ENCODE measurements at regions not wholly inside any gene's neighbourhood (a gene's known extent, or its start where the extent isn't known, plus 50 kb on each side); places are given as distances from the start of the nearest gene placed in this dataset.

- H3K4me3 ChIP-seq: no peak overlapping the region
- H3K27ac ChIP-seq: no peak overlapping the region
- H3K36me3 ChIP-seq (ENCODE audit: insufficient read depth in 1 of 2, low read depth in 1 of 2): no peaks in the 10 kb centered on the region
- TF ChIP-seq CTCF (IDR thresholded peaks at IDR 0.05): no peak
- no peak for ATAC-seq
- H3K4me1 ChIP-seq: no peaks in the 10 kb centered on the region
- WGBS, 3 donors: 90 to 93% (median 92%) methylated on average over 2 of the region's 2 CpGs
- DNase-seq: no peak
- no peaks in the 10 kb centered on the region for H3K9me3 ChIP-seq
- no peaks in the 10 kb centered on the region for H3K27me3 ChIP-seq (ENCODE audit: insufficient read depth in 3 of 3, low read length in 2 of 3)
- intact Hi-C loops (cut with DNase I): no loop called here
Observed at GRCh38 chr9:107064378-107064777, 201.4 kb downstream of the ZNF462 start.

GRCh38 chr9:107065549-107065948, 202.6 kb downstream of the ZNF462 start:
- WGBS, 3 donors: 71 to 91% (median 73%) methylated on average over 2 of the region's 2 CpGs
- TF ChIP-seq CTCF (IDR thresholded peaks at IDR 0.05): no peak
- intact Hi-C loops (cut with DNase I): no loop called here

GRCh38 chr9:107067739-107068416, 204.9 kb downstream of the ZNF462 start:
- H3K9me3 ChIP-seq: no peaks in the 10 kb centered on the region
- TF ChIP-seq CTCF (IDR thresholded peaks at IDR 0.05): no peak
- H3K4me3 ChIP-seq: no peak overlapping the region
- no peak overlapping the region for H3K27ac ChIP-seq
- H3K27me3 ChIP-seq (ENCODE audit: insufficient read depth in 3 of 3, low read length in 2 of 3): no peaks in the 10 kb centered on the region
- intact Hi-C loops (cut with DNase I): no loop called here
- ATAC-seq (peak in 1 of 4 donors; percentile 49), DNase-seq (no peak)
- WGBS, 3 donors: 76 to 92% (median 84%) methylated on average over 6 of the region's 6 CpGs
- no peaks in the 10 kb centered on the region for H3K4me1 ChIP-seq
- no peaks in the 10 kb centered on the region for H3K36me3 ChIP-seq (ENCODE audit: insufficient read depth in 1 of 2, low read depth in 1 of 2)

More at GRCh38 chr9:107065549-107065948, 202.6 kb downstream of the ZNF462 start:
- DNase-seq (no peak), ATAC-seq (no peak)
- Histone ChIP-seq H3K4me3 (no peak overlapping the region), H3K27me3 (ENCODE audit: insufficient read depth in 3 of 3, low read length in 2 of 3) (no peaks in the 10 kb centered on the region), H3K27ac (no peak overlapping the region), H3K4me1 (no peaks in the 10 kb centered on the region), H3K9me3 (no peaks in the 10 kb centered on the region), H3K36me3 (ENCODE audit: insufficient read depth in 1 of 2, low read depth in 1 of 2) (no peaks in the 10 kb centered on the region)

- no peak overlapping the region for H3K27ac ChIP-seq
- TF ChIP-seq CTCF (IDR thresholded peaks at IDR 0.05): no peak
- no peaks in the 10 kb centered on the region for H3K36me3 ChIP-seq (ENCODE audit: insufficient read depth in 1 of 2, low read depth in 1 of 2)
- whole genome bisulfite sequencing, 3 donors: 84 to 94% (median 87%) methylated on average over 2 of the region's 2 CpGs
- intact Hi-C loops (cut with DNase I): no loop called here
- H3K9me3 ChIP-seq: no peaks in the 10 kb centered on the region
- H3K27me3 ChIP-seq (ENCODE audit: insufficient read depth in 3 of 3, low read length in 2 of 3): no peaks in the 10 kb centered on the region
- DNase-seq (no peak), ATAC-seq (no peak)
- H3K4me1 ChIP-seq: no peaks in the 10 kb centered on the region
- no peak overlapping the region for H3K4me3 ChIP-seq
Observed at GRCh38 chr9:107068581-107068980, 205.6 kb downstream of the ZNF462 start.

- DNase-seq (no peak), ATAC-seq (no peak)
- Histone ChIP-seq H3K27ac (no peak overlapping the region), H3K4me3 (no peak overlapping the region), H3K9me3 (no peaks in the 10 kb centered on the region), H3K27me3 (ENCODE audit: insufficient read depth in 3 of 3, low read length in 2 of 3) (no peaks in the 10 kb centered on the region), H3K36me3 (ENCODE audit: insufficient read depth in 1 of 2, low read depth in 1 of 2) (no peaks in the 10 kb centered on the region), H3K4me1 (no peaks in the 10 kb centered on the region)
- intact Hi-C loops (cut with DNase I): no loop called here
- TF ChIP-seq CTCF (IDR thresholded peaks at IDR 0.05): no peak
- 23 to 40% (median 30%) methylated on average over 1 of the region's 1 CpG for WGBS, 3 donors
Observed at GRCh38 chr9:107070586-107070985, 207.6 kb downstream of the ZNF462 start.
